ENCODE measurements at regions not wholly inside any gene's neighbourhood (a gene's known extent, or its start where the extent isn't known, plus 50 kb on each side); places are given as distances from the start of the nearest gene placed in this dataset.

DNA sequence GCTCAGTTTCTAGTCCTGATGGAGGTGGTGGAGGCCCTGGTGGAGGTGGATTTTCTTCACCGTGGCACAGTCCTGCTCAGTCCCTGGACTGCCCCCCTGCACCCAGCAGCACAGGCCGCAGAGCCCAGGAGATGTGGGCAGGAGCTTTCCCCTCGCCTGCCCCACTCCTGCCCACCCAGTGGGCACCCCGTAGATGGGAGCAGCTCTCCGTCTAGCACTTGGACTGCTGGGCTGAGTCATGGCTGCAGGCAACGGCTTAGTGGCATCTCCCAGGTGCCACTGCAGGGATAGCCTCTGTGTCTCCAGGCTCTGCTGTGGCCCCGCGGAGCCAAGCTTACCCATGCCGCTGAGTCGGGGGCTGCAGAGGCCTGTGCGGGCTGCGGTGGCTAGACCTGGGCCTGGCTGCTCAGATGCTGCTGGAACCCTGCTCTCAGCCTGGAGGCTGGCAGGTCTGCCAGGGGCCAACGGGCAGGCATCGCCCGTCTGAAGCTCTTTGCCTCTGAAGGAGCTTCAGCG, 92.3 kb upstream of the CTDP1 start:
- TF ChIP-seq POLR2A (IDR thresholded peaks at IDR 0.05; ENCODE audit: low read depth, low read length): no peak
- TF ChIP-seq POLR2AphosphoS5 (IDR thresholded peaks at IDR 0.05; ENCODE audit: low read depth, low read length): no peak
- TF ChIP-seq TAF1 (IDR thresholded peaks at IDR 0.05; ENCODE audit: low read depth, low read length): no peak
